ENCODE measurements at regions not wholly inside any gene's neighbourhood (a gene's known extent, or its start where the extent isn't known, plus 50 kb on each side); places are given as distances from the start of the nearest gene placed in this dataset.

DNA sequence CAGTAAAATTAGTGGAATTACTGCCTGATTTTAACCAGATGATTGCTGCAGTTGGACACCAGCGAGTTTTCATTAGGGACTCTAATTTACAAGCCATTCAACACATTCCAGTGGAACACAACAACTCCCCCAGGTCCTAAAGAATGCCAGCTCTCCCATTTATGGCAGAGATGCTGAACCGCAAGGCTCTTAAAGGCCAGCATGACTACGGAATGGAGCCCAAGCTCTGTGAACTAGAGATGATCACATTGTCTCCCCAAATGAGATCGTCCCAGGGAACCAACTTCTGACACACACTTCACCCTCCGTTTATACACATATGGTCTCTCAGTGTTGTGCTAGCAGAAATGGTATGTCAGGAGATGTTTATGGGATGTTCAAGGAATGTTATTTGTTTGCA is 446.2 kb upstream of the NR2F2 start:
- no peak for TF ChIP-seq POLR2A (IDR thresholded peaks at IDR 0.05; ENCODE audit: low read depth, low read length)
- FAIRE-seq (no peak), DNase-seq (ENCODE audit: insufficient read length, low spot score) (no peak)

DNA sequence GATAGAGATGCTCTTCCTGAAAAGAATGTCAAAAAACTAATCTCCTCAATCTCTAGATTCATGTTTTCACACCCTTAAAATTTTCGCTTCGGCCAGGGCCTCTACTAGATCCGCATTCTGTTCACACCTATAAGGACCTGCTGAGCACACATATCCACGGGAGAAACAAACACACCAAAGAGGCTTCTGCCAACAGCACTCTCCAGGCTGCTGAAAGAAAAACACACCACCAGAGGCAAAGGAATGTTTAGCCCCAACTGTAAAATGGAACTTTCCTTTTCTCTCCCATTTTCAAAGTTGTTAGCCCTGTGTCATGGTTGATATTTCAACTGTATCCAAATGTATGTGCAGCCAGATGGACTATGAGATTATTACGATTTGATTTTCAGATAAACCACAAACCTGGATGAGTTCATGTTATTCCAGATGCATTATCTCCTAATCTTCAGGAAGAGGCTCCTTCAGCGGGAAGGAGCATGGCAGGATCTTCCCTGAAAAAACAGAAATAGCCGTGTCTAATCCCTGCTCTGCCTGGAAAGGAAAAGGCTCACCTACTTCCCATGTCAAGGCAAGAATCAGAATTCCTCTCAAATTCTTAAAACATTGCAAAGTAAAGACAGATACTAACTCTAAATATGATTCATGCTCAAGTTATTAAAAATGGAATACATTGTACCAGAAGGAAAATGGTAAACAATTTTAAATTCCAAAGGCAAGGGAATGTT is 442.7 kb upstream of the NR2F2 start:
- no peak for FAIRE-seq
- TF ChIP-seq POLR2A (IDR thresholded peaks at IDR 0.05; ENCODE audit: low read depth, low read length), result no peak
- DNase-seq (ENCODE audit: insufficient read length, low spot score), result no peak

DNA sequence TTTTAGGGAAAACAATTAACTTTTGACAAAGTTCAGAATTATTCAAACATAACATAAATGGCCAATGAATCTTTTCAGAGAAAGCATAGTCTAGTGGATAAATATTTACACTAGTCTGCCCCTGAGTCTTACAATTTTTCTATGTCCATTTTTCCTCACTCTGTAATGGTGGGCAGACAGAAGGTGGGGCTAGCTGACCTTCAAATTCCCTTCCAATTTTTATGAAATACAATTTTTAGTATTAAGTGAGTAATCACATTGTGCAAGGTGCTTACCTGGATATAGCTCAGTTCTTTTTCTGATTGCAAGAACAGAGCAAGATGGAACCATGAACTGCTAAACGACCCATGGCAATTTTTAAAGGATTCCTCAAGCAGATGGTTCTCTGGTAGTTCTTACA is 441.7 kb upstream of the NR2F2 start:
- TF ChIP-seq POLR2A (IDR thresholded peaks at IDR 0.05; ENCODE audit: low read depth, low read length), result no peak
- DNase-seq (ENCODE audit: insufficient read length, low spot score) (no peak), FAIRE-seq (no peak)

DNA sequence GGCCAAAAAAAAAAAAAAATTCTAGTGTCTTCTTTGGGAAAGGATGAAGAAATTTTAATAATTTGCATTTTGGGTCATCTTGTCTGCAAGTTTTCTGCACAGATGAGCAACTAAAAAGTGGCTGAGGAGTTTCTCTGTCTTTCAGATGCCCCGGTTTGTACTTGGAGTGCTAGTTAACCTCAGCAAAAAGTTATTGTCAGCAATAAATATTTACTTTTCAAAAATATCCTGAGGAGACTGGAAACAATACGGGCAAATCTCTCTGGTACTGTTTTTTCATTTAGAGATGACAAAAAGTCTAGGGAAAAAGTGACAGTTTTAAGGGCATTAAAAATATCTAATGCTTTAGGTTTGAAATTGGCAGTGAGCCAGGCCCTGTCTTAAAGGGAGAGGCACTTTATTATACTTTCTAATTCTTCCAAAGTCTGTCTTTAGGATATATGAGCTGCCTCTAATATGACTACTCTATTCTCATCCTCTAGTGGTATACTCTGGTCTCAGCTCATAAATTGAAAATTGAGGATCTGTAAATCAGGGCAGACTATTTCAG is 436.0 kb upstream of the NR2F2 start:
- no peak for TF ChIP-seq POLR2A (IDR thresholded peaks at IDR 0.05; ENCODE audit: low read depth, low read length)
- FAIRE-seq, result no peak
- DNase-seq (ENCODE audit: insufficient read length, low spot score), result no peak

DNA sequence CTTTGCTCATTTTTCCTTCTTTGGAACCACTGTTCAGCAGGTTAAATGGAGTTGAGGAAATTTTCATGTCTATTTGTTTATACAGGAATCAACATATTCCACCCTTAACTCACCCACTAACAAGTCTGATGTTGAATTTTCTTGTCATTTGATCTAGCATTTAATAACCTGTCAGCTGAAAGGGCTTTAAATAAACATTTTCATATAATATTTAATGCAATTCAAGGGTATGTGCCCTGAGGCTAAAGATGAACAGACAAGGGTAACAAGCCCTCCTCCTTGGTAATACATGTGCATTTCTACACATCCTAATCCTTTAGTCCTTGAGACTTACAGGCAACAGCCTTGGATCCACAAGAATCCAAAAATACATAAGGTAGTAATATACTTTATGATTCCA is 435.0 kb upstream of the NR2F2 start:
- no peak for DNase-seq (ENCODE audit: insufficient read length, low spot score)
- TF ChIP-seq POLR2A (IDR thresholded peaks at IDR 0.05; ENCODE audit: low read depth, low read length), result no peak
- FAIRE-seq, result no peak

DNA sequence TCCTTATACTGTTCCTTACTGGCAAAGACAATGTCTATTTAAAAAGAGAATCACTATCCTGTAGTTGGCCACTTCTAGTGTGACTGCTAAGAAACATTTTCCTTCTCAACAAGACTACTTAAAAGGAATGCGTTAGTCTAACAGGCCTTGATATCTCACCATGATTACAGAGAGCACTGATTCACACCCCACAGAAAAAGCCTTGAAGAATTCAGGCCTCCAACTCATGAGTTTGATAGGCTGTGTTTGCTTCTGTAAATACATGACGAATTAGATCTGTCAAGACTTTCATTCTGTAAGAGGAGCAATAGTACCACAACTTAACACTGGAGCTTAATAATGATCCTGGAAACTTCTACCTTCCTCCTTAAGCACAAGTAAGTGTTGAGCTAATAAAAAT is 432.8 kb upstream of the NR2F2 start:
- DNase-seq (ENCODE audit: insufficient read length, low spot score) (no peak), FAIRE-seq (no peak)
- TF ChIP-seq POLR2A (IDR thresholded peaks at IDR 0.05; ENCODE audit: low read depth, low read length), result no peak

DNA sequence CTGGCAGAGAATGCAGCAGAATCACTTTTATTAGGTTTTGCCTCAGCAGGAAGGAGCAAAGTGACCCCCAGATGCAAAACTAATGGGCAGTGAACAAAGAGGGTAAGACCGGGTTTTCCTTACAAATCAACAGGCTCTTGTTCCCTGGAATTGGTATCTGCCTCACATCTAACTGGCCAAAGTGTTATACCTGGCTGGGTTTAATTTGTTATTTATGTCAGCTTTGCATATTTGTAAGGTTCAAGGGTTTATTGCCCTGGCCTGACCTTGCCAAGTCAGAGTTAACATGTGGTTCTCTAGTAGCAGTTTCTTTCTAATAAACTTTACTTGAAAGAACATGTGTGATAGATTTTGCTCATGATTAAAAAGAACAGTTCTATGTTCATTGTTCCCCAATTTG is 431.7 kb upstream of the NR2F2 start:
- no peak for TF ChIP-seq POLR2A (IDR thresholded peaks at IDR 0.05; ENCODE audit: low read depth, low read length)
- DNase-seq (ENCODE audit: insufficient read length, low spot score), result no peak
- FAIRE-seq, result no peak

DNA sequence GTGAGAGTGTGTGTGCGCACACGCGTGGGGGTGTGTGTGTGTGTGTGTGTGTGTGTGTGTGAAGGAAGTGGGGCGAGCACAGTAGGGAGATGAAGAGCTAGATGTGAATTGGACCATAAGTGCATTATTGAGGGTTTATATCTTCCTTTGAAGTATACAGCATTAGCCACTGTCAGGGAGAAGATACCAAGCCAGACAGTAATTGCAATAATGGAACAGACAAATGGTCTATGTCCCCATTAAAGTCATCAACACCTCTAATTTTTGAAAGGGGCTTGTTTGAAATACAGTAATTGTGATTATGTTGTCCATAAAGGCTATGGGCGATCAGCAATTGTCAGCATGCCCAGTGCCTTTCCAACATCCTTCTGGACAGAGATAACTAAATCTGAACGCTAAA is 429.2 kb upstream of the NR2F2 start:
- DNase-seq (ENCODE audit: insufficient read length, low spot score) (no peak), FAIRE-seq (no peak)
- TF ChIP-seq POLR2A (IDR thresholded peaks at IDR 0.05; ENCODE audit: low read depth, low read length), result no peak

DNA sequence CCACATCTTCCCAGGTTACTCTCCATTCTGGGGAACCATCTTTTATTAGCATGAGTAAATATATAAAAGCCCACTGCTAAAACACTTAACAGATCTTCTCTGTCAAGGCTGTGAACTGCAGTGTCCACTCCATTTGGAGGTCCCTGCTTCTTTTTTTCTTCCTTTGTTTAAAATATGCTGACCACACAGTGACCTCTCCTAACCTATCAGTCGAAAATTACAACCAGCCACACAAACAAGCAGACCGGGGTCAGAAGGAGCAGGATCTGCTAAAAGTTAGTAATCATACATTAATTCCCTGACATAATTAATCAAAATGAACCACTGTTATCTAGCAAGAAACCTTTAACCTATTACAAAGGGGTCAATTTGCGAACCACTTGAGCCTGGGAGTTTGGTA is 427.9 kb upstream of the NR2F2 start:
- FAIRE-seq, result no peak
- no peak for TF ChIP-seq POLR2A (IDR thresholded peaks at IDR 0.05; ENCODE audit: low read depth, low read length)

DNA sequence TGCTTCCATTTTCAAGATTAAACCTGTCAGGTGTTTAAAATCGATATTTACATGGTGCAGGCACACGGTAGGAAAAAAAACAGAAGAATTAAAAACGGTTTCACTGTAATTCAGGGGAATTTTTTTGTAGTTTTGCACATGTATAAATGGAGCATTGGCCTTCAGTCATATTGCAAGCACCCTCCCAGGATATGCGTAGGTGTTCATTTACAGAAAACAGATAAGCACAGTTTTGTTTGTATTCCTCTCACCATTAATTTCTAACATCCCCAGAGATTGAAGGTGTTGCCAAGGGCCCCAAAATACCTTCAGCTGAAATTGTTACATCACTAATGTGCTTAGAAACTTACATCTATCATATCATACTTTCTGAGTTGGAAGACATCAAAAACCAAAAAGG is 427.1 kb upstream of the NR2F2 start:
- FAIRE-seq (no peak), DNase-seq (ENCODE audit: insufficient read length, low spot score) (no peak)
- TF ChIP-seq POLR2A (IDR thresholded peaks at IDR 0.05; ENCODE audit: low read depth, low read length), result no peak

More for the DNA sequence above, 427.9 kb upstream of the NR2F2 start:
- DNase-seq (ENCODE audit: insufficient read length, low spot score), result no peak

DNA sequence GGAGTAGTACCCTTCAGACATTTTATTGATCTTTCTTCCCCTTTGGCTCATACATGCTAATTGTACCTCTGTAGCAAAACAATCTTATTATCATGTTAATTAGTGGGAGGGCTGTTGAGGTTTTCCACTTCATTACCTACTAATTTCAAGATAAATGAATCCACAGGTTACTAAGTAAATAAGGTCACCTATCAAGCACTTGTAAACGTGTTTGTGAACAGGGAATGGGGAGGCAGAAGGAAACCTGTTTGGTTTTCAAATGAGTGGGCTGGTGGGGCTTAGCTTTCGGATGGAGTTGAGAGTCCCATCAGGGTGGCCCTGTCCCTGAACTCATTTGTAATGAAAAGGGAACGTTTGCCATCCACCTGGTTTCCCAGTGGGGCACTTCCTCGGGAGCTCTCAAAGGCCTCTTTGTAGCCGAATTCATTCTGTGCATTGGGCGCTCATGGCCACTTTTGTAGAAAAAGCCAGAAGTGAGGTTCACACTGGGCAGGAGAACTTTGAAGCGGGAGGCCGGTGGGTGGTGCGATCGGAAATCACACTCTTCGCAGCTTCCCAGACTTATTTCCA is 419.8 kb upstream of the NR2F2 start:
- DNase-seq (ENCODE audit: insufficient read length, low spot score) (no peak), FAIRE-seq (no peak)
- no peak for TF ChIP-seq POLR2A (IDR thresholded peaks at IDR 0.05; ENCODE audit: low read depth, low read length)

DNA sequence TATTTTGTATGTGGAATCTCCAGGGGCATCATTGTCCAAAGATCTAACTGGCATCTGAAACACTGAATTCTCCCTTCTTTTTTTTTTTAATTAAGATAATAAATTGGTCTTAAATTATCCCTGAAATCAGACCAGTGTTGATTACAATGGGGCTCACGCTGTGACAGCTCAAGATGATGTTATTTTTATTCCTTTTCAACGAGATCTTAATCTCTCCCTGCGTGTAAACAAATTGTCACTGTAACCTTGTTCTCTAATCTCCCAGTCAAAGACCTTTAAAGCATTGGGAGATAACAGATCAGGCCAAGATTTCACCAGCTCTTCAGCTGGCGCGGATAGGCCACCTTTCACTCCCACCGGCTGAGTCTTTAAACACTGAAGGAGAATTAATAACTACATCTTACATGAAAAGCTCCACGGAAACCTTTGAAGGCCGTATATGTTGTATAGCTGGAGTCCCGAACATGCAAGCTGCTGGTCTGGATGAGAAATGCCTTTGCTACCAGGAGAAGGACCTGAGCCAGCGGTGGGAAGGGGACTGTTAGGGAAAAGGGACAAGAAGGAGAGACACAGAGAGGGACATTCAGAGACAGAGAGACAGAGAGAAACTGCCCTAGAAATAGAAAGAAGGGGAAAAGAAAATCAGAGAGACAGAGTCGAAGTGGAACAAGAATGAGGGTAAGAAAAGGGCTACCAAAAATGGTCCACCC is 418.8 kb upstream of the NR2F2 start:
- no peak for FAIRE-seq

DNA sequence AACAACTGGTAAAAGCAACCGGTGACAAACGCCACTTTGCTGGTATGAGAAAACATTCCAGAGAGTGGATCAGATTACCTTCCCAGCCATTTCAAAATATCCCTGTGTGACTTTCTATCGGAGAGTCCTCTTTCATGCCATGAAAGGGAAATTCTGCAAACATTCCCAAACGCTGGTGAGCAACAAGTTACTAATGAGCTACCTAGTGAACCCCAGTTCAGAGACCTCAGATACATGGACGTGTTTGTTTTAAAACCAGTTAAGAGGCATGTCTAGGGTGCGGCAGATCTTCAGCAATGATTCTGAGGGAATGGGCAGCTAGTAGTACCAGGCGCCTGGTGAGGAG is 418.2 kb upstream of the NR2F2 start:
- no peak for DNase-seq (ENCODE audit: insufficient read length, low spot score)
- no peak for TF ChIP-seq POLR2A (IDR thresholded peaks at IDR 0.05; ENCODE audit: low read depth, low read length)
- FAIRE-seq, result no peak

More for the DNA sequence above, 418.8 kb upstream of the NR2F2 start:
- TF ChIP-seq POLR2A (IDR thresholded peaks at IDR 0.05; ENCODE audit: low read depth, low read length), result no peak
- DNase-seq (ENCODE audit: insufficient read length, low spot score), result no peak

DNA sequence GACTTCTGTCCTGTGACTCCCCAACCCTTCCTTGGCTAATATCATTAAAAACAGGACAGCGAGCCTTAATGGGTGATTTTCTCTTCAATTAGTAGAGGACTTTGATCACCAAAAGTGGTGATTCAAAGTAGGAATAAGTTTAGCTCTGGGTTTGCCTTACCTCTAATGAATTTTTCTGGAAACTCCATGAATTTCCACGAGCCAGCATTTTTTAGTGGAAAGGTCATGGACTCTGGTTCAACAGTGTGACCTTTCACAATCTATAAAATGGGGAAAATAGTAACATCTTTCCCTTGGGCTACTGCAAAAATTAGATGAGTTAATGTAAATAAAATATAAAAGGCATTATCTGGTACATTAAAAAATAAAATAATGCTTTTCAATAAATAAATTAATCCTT is 417.8 kb upstream of the NR2F2 start:
- TF ChIP-seq POLR2A (IDR thresholded peaks at IDR 0.05; ENCODE audit: low read depth, low read length), result no peak
- DNase-seq (ENCODE audit: insufficient read length, low spot score), result no peak
- FAIRE-seq, result no peak

DNA sequence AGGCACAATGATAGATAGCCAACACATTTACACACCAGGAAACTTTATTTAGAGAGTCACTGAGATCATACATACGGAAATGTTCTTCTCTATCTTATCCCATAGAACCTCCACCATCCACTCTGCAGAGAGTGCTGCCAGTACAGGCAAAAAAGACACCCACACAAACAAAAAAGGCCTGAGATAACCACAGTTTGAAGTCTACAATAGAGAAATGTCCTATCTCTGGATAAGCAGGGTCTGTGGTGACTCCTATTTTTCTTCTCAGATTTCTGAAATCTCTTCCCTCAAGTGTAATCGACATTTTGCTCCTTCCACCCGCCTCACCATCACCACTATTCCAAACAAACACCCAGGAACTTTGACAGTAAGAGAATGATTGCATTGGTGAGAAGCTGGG is 413.9 kb upstream of the NR2F2 start:
- no peak for FAIRE-seq
- no peak for DNase-seq (ENCODE audit: insufficient read length, low spot score)
- no peak for TF ChIP-seq POLR2A (IDR thresholded peaks at IDR 0.05; ENCODE audit: low read depth, low read length)
